ENCODE measurements at regions not wholly inside any gene's neighbourhood (a gene's known extent, or its start where the extent isn't known, plus 50 kb on each side); places are given as distances from the start of the nearest gene placed in this dataset.

- Histone ChIP-seq H4K8ac (ENCODE audit: extremely low read depth, insufficient read depth, low read length) (no peak overlapping the region), H2BK120ac (replicated peaks; ENCODE audit: low read depth, low read length) (no peak overlapping the region), H2AK5ac (ENCODE audit: low read depth, low read length) (no peak overlapping the region), H2BK12ac (ENCODE audit: low read depth, low read length) (no peak overlapping the region), H2AFZ (ENCODE audit: low read length) (no peak overlapping the region), H3K9me3 (ENCODE audit: insufficient read depth in 2 of 2, low read depth in 1 of 2, low read length in 1 of 2) (no peaks in the 10 kb centered on the region), H3K4me1 (replicated peaks in 1 of 4; ENCODE audit: control insufficient read depth in 3 of 4, insufficient read depth in 4 of 4, low read length in 3 of 4) (no peaks in the 10 kb centered on the region), H4K91ac (replicated peaks; ENCODE audit: insufficient read length, low read length) (no peak overlapping the region), H3K23ac (ENCODE audit: insufficient read length) (no peak overlapping the region), H3K79me2 (ENCODE audit: control insufficient read depth in 1 of 2, insufficient read depth in 2 of 2, low read length in 2 of 2) (no peaks in the 10 kb centered on the region), H3K27ac (ENCODE audit: low read depth, low read length) (no peak overlapping the region), H3K27me3 (replicated peaks in 1 of 4; ENCODE audit: control insufficient read depth in 3 of 4, extremely low read depth in 1 of 4, insufficient read depth in 3 of 4, low read length in 3 of 4) (no peaks in the 10 kb centered on the region), H3K4me2 (ENCODE audit: insufficient read depth in 1 of 2, low read depth in 2 of 2, low read length in 2 of 2) (no peak overlapping the region), H3K79me1 (ENCODE audit: low read depth, low read length) (no peaks in the 10 kb centered on the region), H3K9ac (replicated peaks in 1 of 4; ENCODE audit: extremely low read depth in 1 of 4, low read depth in 3 of 4, low read length in 3 of 4) (no peak overlapping the region), H3K4ac (replicated peaks; ENCODE audit: insufficient read length, low read depth, low read length) (no peak overlapping the region), H3K56ac (replicated peaks; ENCODE audit: insufficient read length, low read depth, low read length) (no peak overlapping the region), H2BK15ac (ENCODE audit: low read length) (no peak overlapping the region), H3K23me2 (ENCODE audit: low read depth, low read length) (peaks cover 3% of the 10 kb centered on the region; the same call in 1 of the 2 replicates), H3K4me3 (ENCODE audit: extremely low read depth in 1 of 4, insufficient read depth in 2 of 4, low read depth in 3 of 4, low read length in 4 of 4) (no peak overlapping the region), H3K36me3 (ENCODE audit: control insufficient read depth in 2 of 4, insufficient read depth in 4 of 4, low read length in 3 of 4) (no peaks in the 10 kb centered on the region), H2BK20ac (ENCODE audit: low read length) (no peak overlapping the region), H2BK5ac (ENCODE audit: low read depth, low read length) (no peak overlapping the region), H3K18ac (ENCODE audit: extremely low read depth, low read length) (no peak overlapping the region), H3K14ac (ENCODE audit: insufficient read length) (no peak overlapping the region), H4K20me1 (replicated peaks in 1 of 2; ENCODE audit: control insufficient read depth in 1 of 2, insufficient read depth in 2 of 2, low read length in 2 of 2) (no peaks in the 10 kb centered on the region), H4K5ac (ENCODE audit: insufficient read length, low read depth, low read length) (no peak overlapping the region)
- CTCF ChIA-PET (ENCODE audit: partially characterized antibody), result no interaction called here
- TF ChIP-seq TAF7 (optimal IDR thresholded peaks at IDR 0.05; ENCODE audit: borderline replicate concordance, low read depth, low read length), result no peak
- no peak for TF ChIP-seq ATF2 (IDR thresholded peaks at IDR 0.05; ENCODE audit: low read length)
- no peak for TF ChIP-seq GTF2F1 (IDR thresholded peaks at IDR 0.05; ENCODE audit: borderline replicate concordance, low read depth, low read length)
- TF ChIP-seq E2F6 (IDR thresholded peaks at IDR 0.05), result no peak
- no peak for TF ChIP-seq TBP (IDR thresholded peaks at IDR 0.05; ENCODE audit: low read depth, low read length)
- no peak for TF ChIP-seq NANOG (IDR thresholded peaks at IDR 0.05; ENCODE audit: insufficient read depth, low read depth, low read length, poor library complexity, severe bottlenecking)
- no peak for TF ChIP-seq KDM1A (IDR thresholded peaks at IDR 0.05; ENCODE audit: borderline replicate concordance, low read length)
- TF ChIP-seq FOSL1 (IDR thresholded peaks at IDR 0.05; ENCODE audit: insufficient read depth, low read depth, low read length), result no peak
- TF ChIP-seq TCF12 (IDR thresholded peaks at IDR 0.05; ENCODE audit: low read depth, low read length), result no peak
- no peak for TF ChIP-seq CTBP2 (IDR thresholded peaks at IDR 0.05; ENCODE audit: borderline replicate concordance, insufficient read depth, insufficient read length, low read length)
- TF ChIP-seq MAFK (IDR thresholded peaks at IDR 0.05; ENCODE audit: low read depth, low read length), result no peak
- no peak for TF ChIP-seq NRF1 (IDR thresholded peaks at IDR 0.05; ENCODE audit: low read depth, low read length)
- TF ChIP-seq KDM5A (IDR thresholded peaks at IDR 0.05; ENCODE audit: low read length), result no peak
- WGBS, 2 experiments (ENCODE audit: extremely low coverage in 1 of 2, insufficient coverage in 1 of 2, insufficient read length in 1 of 2, insufficient replicate concordance in 2 of 2, low coverage in 1 of 2, low lambda C conversion rate in 2 of 2, missing lambda C conversion rate in 1 of 2), result 86% methylated on average over 3 of the region's 3 CpGs; no CpG with 5 or more reads in 1 of the 2 experiments
- FAIRE-seq (no peak), DNase-seq (ENCODE audit: low read depth in 1 of 2, low spot score in 2 of 2) (no peak)
- POLR2A ChIA-PET (ENCODE audit: partially characterized antibody), result no interaction called here
Measured at GRCh38 chr3:21927261-21927660, 176.3 kb upstream of the ZNF385D start.

Data from H1 (cell line).